Gastrocnemius medialis (tissue), 4 donors: ENCODE measurements at regions not wholly inside any gene's neighbourhood (a gene's known extent, or its start where the extent isn't known, plus 50 kb on each side); places are given as distances from the start of the nearest gene placed in this dataset.

ENCODE experiments used
- CTCF ChIP-seq, 5 experiments: fragments of 450-650 bp in 3 of 5; fragments of 200-600 bp in 2 of 5; sonication (generic) in 2 of 5; IDR thresholded peaks in 4 of 5; conservative IDR thresholded peaks in 1 of 5; 1 replicate in 4 of 5; 2 replicates in 1 of 5; pipeline ENCODE4 v1.5.1; 2016 to 2019; ENCODE audit warnings: antibody characterized with exemption in 5 of 5, mild to moderate bottlenecking in 3 of 5, moderate library complexity in 3 of 5
- POLR2A ChIP-seq, 2 donors: fragments of 450-650 bp; IDR thresholded peaks; one replicate each; pipeline ENCODE4 v1.6.1; 2017; ENCODE audit warnings: antibody characterized with exemption in 2 of 2, mild to moderate bottlenecking in 2 of 2, moderate library complexity in 2 of 2

- TF ChIP-seq CTCF (IDR thresholded peaks at IDR 0.05 in 4 of 5, conservative IDR thresholded peaks at IDR 0.05 in 1 of 5), result no peak
- TF ChIP-seq POLR2A (IDR thresholded peaks at IDR 0.05), result no peak
Measured at GRCh38 chrX:42627891-42628290, 150.1 kb downstream of the PPP1R2C start.
